ENCODE measurements at regions not wholly inside any gene's neighbourhood (a gene's known extent, or its start where the extent isn't known, plus 50 kb on each side); places are given as distances from the start of the nearest gene placed in this dataset.

DNA sequence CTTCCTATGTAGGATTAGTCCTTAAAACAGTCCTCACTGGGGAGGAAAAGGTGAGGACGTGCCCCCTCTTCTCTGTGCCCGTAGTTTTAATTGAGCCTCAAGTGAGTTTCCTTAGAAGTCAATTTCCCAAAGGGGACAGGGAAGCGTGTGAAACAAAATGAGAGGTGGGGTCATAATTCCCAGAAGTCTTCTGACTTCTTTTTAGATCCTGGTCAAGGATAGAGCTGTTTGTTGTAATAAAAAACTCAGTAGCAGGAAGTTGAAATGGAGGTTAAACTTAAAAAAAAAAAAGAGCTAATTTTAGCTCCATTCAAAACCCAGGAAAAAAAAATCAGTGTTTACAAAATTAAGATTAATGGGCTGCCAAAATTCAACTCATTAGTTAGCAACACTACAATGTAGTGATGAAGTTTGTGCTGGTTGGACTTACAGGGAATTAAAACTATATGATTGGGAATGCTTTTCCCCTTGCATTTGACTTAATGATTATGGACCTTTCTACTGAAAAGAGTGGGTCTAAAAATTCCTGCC lies 158.3 kb upstream of the MEF2C start:
- Histone ChIP-seq H3F3A (ENCODE audit: low read length, unreplicated experiment) (peaks cover 14% of the 10 kb centered on the region), H2AFZ (ENCODE audit: low read length) (no peak overlapping the region), H3K4me3 (ENCODE audit: low read length) (no peak overlapping the region), H3K9me2 (replicated peaks; ENCODE audit: low read length) (no peaks in the 10 kb centered on the region), H3K9me3 (ENCODE audit: low read length) (no peaks in the 10 kb centered on the region), H3K27ac (ENCODE audit: low read length) (no peak overlapping the region), H3K27me3 (ENCODE audit: low read length) (no peaks in the 10 kb centered on the region), H3K79me2 (ENCODE audit: low read length) (no peaks in the 10 kb centered on the region), H4K20me1 (ENCODE audit: low read length) (no peaks in the 10 kb centered on the region), H3K4me2 (ENCODE audit: low read length) (no peak overlapping the region), H3K9ac (ENCODE audit: low read length) (no peak overlapping the region), H3K4me1 (ENCODE audit: insufficient read depth, low read length) (peaks cover 44% of the 10 kb centered on the region), H3K36me3 (ENCODE audit: low read depth, low read length) (no peaks in the 10 kb centered on the region)
- ATAC-seq (no peak), DNase-seq (no peak)
- CTCF ChIA-PET: no interaction called here
- intact Hi-C loops (cut with micrococcal nuclease): no loop called here
- no peak for TF ChIP-seq EZH2 (IDR thresholded peaks at IDR 0.05; ENCODE audit: low read length, unreplicated experiment)
- no peak for TF ChIP-seq CTCF (conservative IDR thresholded peaks at IDR 0.05; ENCODE audit: low read depth, low read length)
- TF ChIP-seq EZH2phosphoT487 (IDR thresholded peaks at IDR 0.05; ENCODE audit: borderline replicate concordance, low read length): no peak
- POLR2A ChIA-PET (ENCODE audit: unreplicated experiment): no interaction called here
- BruUV-seq (replicated peaks): no TSS peak

GRCh38 chr5:89036704-89037489 lies 153.9 kb upstream of the MEF2C start:
- H2AFZ ChIP-seq (ENCODE audit: low read length): 0 out of 2 replicates have a peak overlapping the region, but pooled peaks have one; percentile 40
- TSS peak; percentile 91 for BruUV-seq (replicated peaks)
- H3F3A ChIP-seq (ENCODE audit: low read length, unreplicated experiment): peaks cover 14% of the 10 kb centered on the region
- POLR2A ChIA-PET (ENCODE audit: unreplicated experiment): interaction anchor here (0.6 kb wide), 2 partner anchors 9 to 153 kb away, joined by 3 read pairs; no protein-coding TSS in a partner anchor
- intact Hi-C loops (cut with micrococcal nuclease): loop anchor here (1.0 to 10.0 kb wide), 2 partner anchors 16 to 198 kb away; no protein-coding TSS in a partner anchor
- peak overlapping the region; percentile 69 for H3K9ac ChIP-seq (ENCODE audit: low read length)
- no peaks in the 10 kb centered on the region for H3K9me2 ChIP-seq (replicated peaks; ENCODE audit: low read length)
- no peaks in the 10 kb centered on the region for H3K36me3 ChIP-seq (ENCODE audit: low read depth, low read length)
- H3K4me1 ChIP-seq (ENCODE audit: insufficient read depth, low read length): peaks cover 48% of the 10 kb centered on the region
- CTCF ChIA-PET: interaction anchor here (0.6 kb wide), 2 partner anchors 16 to 896 kb away, joined by 3 to 7 read pairs; no protein-coding TSS in a partner anchor
- TF ChIP-seq CTCF (conservative IDR thresholded peaks at IDR 0.05; ENCODE audit: low read depth, low read length) (no peak), EZH2phosphoT487 (IDR thresholded peaks at IDR 0.05; ENCODE audit: borderline replicate concordance, low read length) (no peak), EZH2 (IDR thresholded peaks at IDR 0.05; ENCODE audit: low read length, unreplicated experiment) (no peak)
- H3K79me2 ChIP-seq (ENCODE audit: low read length): no peaks in the 10 kb centered on the region
- no peaks in the 10 kb centered on the region for H3K9me3 ChIP-seq (ENCODE audit: low read length)
- DNase-seq (peak; percentile 97), ATAC-seq (peak; percentile 73)
- peak overlapping the region; percentile 63 for H3K4me2 ChIP-seq (ENCODE audit: low read length)
- H3K27me3 ChIP-seq (ENCODE audit: low read length): no peaks in the 10 kb centered on the region
- H3K4me3 ChIP-seq (ENCODE audit: low read length): peak overlapping the region; percentile 22; the same call in 1 of the 2 replicates
- peak overlapping the region; percentile 97 for H3K27ac ChIP-seq (ENCODE audit: low read length)
- no peaks in the 10 kb centered on the region for H4K20me1 ChIP-seq (ENCODE audit: low read length)

All from PC-3 (cell line).